HG03439 (cell line): ENCODE measurements at regions not wholly inside any gene's neighbourhood (a gene's known extent, or its start where the extent isn't known, plus 50 kb on each side); places are given as distances from the start of the nearest gene placed in this dataset.

ENCODE experiments used
- ATAC-seq: cut with Tn5 transposase; IDR thresholded peaks from one replicate; pipeline ENCODE4 v1.9.1; 2021; ENCODE audit warnings: mild to moderate bottlenecking, moderate library complexity; ENCODE audit not compliant: unreplicated experiment

DNA sequence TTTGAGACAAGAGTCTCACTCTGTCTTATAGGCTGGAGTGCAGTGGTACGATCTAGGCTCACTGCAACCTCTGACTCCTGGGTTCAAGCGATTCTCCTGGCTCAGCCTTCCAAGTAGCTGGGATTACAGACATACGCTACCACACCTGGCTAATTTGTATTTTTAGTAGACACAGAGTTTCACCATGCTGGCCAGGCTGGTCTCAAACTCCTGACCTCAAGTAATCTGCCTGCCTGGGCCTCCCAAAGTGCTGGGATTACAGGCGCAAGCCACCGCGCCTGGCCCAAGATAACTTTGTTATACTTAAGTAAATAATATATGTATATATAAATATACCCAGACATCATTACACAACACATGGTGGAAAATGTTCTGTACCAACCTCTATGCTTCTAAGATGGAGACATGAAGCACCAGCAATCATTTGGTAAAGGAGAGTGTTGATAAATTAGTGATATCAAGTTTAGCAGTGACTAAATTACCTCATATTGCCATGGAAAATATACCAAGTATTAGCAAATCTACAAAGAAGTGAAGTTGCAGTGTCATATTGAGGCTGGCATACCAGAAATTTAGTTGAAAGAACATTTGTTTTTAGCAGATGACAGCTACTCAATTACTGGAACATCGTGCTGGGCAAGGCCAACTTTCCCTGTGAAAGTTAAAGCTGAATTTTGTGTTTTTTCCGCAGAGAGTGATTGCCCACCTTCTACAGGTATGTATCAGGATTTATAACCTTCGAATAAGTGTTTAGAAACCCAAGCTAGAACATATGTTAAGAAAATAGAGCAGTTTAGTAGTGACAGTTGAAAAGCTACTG, 177.7 kb downstream of the MYCN start:
- ATAC-seq: no peak

GRCh38 chr2:16117021-16117700, 176.8 kb downstream of the MYCN start:
- ATAC-seq: no peak

DNA sequence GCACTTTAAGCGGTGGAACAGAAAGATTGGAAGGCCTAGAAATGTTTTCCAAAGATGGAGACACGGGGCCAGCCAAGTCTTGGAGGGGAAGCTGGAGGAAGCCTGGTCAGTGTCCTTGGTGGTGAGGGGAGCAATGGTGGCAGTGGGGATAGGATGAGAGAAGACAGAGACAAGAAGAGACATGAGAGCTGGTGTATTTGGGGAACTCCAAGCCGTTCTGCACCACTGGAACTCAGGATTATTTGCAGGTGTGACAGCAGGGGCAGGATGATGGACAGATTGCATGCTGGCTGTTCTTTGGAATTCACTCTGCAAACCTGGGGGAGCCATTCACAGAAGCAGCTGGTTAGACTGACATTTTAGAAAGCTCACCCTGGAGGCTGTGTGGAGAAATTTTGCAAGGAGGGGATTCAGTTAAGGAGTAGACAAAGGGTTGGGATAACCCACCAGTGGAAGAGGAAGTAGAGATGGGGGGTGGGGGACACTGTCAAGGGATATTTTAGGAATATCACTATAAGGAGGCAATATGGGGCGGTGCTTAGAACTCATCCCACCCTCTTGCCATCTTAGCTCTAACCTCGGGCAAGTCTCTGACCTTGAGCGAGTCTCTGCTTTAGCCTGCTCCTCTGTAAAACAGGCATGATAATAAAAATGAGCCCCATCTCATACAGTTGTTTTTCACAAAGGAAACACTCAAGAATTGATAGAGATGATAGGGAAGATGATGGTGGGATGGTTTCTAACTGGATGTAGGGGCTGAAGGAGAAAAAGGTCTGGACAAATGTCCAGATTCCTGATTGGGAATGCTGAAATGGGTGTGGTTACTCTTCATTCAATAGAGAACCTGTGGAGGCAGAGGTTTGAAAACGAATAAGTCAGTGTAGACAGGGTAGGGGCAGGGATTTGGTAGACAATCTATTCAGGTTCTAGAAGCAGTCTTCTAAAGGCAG, 175.8 kb downstream of the MYCN start:
- no peak for ATAC-seq

GRCh38 chr2:16115291-16115690, 174.9 kb downstream of the MYCN start:
- no peak for ATAC-seq

- ATAC-seq: no peak
Measured at GRCh38 chr2:16114836-16115235, 174.5 kb downstream of the MYCN start.

GRCh38 chr2:16114070-16114469, 173.7 kb downstream of the MYCN start:
- no peak for ATAC-seq

DNA sequence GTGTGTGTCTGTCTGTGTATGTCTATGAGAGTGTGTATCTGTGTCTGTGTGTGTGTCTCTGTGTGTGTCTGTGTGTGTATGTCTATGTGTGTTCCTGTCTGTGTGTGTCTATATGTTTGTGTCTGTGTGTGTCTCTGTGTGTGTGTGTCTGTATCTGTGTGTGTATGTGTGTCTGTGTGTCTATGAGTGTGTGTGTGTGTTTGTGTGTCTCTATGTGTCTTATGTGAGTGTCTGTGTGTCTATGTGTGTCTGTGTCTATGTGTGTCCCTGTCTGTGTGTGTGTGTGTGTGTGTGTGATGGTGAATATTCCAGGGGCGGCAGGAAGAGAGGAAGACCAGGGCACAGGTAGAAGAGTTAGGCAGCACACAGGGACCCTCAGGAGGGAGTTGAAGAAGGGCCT, 173.2 kb downstream of the MYCN start:
- ATAC-seq: no peak

DNA sequence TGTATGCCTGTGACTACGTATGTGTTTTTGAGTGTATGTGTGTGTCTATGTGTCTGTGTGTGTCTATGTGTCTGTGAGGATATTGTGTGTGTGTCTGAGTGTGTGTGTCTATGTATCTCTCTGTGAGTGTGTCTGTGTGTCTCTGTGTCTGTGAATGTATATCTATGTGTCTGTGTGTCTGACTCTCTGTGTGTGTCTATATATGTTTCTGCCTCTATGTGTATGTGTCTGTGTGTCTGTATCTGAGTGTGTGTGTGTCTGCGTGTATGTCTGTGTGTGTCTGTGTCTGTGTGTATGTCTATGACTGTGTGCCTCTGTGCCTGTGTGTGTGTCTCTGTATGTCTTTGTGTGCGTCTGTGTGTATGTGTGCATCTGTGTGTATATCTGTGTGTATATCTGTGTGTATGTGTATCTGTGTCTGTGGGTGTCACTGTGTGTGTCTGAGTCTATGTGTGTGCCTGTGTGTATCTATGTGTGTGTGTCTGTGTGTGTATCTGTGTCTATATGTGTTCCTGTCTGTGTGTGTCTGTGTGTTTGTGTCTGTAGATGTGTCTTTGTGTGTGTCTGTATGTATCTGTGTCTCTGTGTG, 172.7 kb downstream of the MYCN start:
- ATAC-seq: no peak

DNA sequence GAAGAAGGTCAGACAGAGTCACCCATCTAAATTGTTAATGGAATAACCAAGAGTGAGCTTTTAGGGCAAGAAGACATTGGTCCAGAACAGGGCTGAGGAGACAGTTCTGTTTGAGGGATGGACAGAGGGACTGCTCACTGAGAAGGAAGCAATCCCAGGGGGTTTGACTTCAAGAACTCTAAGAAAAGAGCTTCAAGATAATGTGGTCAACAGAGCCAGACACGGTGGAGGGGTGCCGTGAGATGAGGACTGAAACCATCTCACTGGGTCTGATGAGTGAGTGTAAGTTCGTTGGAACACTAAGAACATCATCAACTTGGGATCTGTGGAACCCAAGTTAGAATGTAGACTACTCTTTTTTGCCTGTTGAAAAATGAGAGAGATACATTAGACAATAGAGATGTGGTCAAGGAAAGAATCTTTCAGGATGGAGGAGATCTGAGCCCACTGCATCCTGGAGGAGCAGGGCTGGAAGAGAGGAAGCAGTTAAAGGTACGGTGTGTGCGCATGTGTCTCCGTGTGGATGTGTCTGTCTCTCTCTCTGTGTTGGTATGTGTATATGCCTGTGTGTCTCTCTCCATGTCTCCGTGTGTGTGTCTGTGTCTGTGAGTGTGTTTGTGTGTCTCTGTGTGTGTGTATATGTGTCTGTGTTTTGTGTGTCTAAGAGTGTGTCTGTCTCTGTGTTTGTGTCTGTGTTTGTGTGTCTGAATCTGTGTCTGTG, 172.1 kb downstream of the MYCN start:
- no peak for ATAC-seq

DNA sequence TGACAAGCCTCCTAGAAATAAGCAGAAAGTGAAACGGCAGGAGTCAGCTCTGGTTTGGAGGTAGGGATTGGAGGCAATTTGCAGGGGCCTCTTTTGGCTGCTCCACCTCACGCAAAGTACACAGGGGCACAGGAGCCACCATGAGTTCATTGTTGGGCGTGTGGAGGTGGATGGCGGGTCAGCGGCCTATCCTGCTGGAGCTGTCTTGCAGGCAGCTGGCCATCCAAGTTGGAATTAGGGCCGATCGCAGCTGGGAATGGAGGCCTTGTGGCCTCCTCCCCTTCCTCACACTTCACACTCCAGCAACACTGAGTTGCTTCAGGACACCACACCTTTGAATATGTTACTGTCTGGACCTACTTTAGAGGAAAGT, 171.5 kb downstream of the MYCN start:
- ATAC-seq: no peak

DNA sequence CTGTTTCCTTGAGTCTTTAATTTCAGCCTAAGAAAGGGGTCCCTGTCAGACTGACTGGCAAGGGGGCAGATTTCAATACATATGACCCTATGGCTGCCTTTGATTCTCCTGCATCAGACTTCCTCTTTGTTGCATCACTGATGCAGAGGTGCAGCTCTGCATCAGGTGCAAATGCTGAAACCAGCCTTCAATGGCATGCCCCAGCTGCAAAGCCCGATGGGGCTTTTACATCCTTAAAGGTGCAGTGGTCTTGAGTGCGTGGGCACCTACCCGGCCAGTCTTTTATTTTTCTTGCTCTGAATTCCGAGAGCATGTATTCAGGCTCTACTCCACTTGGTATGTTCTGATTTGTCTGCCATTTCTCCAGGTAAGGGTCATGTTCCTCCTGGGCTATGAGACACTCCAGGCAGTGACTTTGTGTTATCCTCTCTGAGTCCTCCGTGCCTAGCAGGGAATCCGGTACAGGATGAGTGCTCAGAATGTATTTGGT, 169.5 kb downstream of the MYCN start:
- no peak for ATAC-seq

- no peak for ATAC-seq
Measured at GRCh38 chr2:16109368-16109820, 169.0 kb downstream of the MYCN start.

DNA sequence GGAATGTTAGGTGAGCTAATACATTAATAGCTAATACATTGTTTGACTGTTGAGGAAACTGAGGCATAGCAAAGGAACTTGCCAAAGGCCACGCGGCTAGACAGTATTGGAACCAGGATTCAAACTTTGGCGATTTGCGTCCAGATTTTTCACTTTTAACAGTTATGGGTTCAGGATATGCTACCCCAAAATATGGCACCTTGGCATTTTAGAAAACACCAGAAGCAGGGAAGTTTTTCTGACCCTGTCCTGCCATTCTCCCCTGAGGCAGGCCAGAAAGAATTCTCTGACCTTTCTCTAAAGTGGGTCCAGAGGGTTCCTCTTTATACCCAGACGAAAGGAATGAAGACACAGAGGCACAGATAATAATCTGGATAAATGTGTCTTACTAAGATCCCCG, 166.9 kb downstream of the MYCN start:
- ATAC-seq: no peak

GRCh38 chr2:16106619-16107018, 166.3 kb downstream of the MYCN start:
- no peak for ATAC-seq

DNA sequence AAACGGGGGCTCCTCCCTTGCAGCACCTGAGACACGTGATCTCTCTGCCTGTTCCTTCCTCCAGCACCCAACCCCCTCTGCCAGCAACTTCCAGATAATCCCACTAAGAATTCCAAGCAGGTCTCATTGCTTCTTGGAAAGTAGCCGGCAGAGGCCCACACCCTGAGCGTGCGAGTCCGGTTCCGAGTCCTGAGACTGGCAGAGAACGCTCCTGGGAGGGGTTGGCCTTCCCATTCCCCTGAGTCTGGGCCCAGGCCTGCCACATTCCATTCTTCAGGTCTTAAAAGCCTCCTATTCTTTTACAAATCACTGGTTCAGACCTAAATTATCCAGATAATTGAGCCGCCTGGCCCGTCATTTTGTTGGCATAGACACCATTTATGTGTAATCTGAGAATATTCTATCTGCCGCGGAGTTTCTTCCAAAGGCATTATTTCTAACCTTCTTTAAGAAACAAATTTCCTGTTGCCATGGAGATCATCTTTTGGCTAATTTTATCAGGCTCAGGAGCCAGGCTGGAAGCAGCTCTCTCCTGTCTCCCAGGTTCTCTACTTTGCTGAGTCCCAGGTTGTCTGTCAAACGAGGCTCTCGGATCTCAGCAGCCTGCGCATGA, 165.4 kb downstream of the MYCN start:
- ATAC-seq: no peak

DNA sequence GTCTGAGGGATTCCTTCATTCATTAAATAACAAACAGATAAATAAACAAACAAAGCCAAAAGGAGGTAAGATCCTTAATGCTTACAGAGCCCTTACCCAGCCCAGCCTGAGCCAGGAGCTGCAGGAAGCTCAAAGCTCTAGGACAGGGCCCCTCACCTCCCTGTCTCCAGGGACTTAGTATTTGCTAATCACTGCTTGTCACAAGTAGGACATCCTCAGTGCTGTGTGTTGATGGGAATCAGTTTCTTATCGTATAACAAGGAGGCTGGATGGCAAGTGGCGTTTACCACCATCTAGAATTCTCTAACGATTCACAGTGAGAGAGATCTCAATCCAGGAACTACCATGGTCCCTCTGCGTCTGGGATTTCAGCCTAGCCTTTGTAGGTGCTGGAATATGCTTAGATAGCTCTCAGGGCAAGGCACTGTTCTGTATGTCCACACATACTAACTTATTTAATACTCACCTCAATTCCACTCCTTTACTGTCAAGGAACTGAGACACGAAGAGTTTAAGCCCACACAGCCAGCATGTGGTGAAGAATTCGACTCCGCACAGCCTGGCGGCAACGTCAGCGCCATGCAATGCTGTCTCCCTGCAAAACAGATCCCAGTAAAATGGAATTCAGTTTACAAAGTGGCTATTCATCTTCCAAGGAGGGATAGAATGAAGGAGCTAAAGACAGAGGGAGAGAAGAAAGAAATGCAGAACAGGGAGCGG, 164.8 kb downstream of the MYCN start:
- ATAC-seq: no peak

DNA sequence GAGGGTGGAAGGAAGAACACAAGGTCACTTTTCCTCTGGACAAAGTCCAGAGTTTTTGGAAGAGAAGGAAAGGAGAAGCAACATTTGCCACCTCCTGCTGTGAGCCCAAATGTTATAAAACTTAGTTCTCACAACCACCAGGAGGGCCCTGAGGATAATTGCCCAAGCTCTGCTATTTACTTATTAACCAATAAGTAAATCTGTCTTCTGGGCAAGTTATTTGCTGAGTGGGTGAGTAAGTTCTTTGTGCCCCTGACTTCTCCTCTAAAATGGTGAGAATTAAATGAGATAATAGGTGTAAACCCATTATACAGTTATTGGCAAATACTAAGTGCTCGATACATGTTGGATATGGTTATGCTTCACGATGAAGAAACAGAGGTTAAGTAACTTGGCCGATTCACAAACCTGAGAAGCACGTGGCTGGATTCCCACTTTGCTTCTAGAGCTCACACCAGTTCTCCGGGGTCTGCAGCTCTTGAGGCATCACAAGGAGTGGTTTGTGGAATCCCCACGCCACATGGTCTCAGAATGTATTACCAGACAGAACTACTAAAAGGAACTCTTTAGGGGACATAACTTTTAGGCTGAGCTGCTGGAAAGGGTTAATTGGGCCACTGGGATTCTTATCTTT, 164.1 kb downstream of the MYCN start:
- ATAC-seq: no peak

- ATAC-seq: no peak
Measured at GRCh38 chr2:16103614-16104314, 163.4 kb downstream of the MYCN start.
